H9 (cell line): ENCODE measurements at regions not wholly inside any gene's neighbourhood (a gene's known extent, or its start where the extent isn't known, plus 50 kb on each side); places are given as distances from the start of the nearest gene placed in this dataset.

Source experiments
- DNase-seq: peaks from one replicate; pipeline ENCODE4 v3.0.0-alpha.2; 2017
- H2AFZ ChIP-seq: one replicate; pipeline ENCODE4 v1.6.1; 2013; ENCODE audit warnings: mild to moderate bottlenecking, low read length, control low read depth, moderate library complexity
- H2AK5ac ChIP-seq: 2 replicates; pipeline ENCODE4 v1.6.1; 2013; ENCODE audit warnings: low read length, control low read depth, mixed read lengths; ENCODE audit not compliant: insufficient read length
- H2BK120ac ChIP-seq: one replicate; pipeline ENCODE4 v1.6.1; 2013; ENCODE audit warnings: low read depth, mild to moderate bottlenecking, low read length, control low read depth, inconsistent platforms; ENCODE audit not compliant: poor library complexity, severe bottlenecking
- H2BK12ac ChIP-seq: 2 replicates; pipeline ENCODE4 v1.6.1; 2013; ENCODE audit warnings: low read length, control low read depth, mixed read lengths, low read depth; ENCODE audit not compliant: insufficient read length
- H2BK15ac ChIP-seq: 2 replicates; pipeline ENCODE4 v1.6.1; 2013; ENCODE audit warnings: low read depth, low read length, control low read depth
- H2BK20ac ChIP-seq: one replicate; pipeline ENCODE4 v1.6.1; 2013; ENCODE audit warnings: low read depth, mild to moderate bottlenecking, low read length, control low read depth, inconsistent platforms; ENCODE audit not compliant: poor library complexity, severe bottlenecking
- H2BK5ac ChIP-seq: 2 replicates; pipeline ENCODE4 v1.6.1; 2013; ENCODE audit warnings: low read length, control low read depth, mixed read lengths; ENCODE audit not compliant: insufficient read length
- H3K14ac ChIP-seq: 2 replicates; pipeline ENCODE4 v1.6.1; 2013; ENCODE audit warnings: low read length, control low read depth; ENCODE audit not compliant: insufficient read depth
- H3K18ac ChIP-seq: 2 replicates; pipeline ENCODE4 v1.6.1; 2013; ENCODE audit warnings: low read depth, mild to moderate bottlenecking, mixed read lengths, low read length, control low read depth; ENCODE audit not compliant: insufficient read length
- H3K23ac ChIP-seq: 2 replicates; pipeline ENCODE4 v1.6.1; 2013; ENCODE audit warnings: low read length, control low read depth, mixed read lengths, low read depth; ENCODE audit not compliant: insufficient read length
- H3K23me2 ChIP-seq: 2 replicates; pipeline ENCODE4 v1.6.1; 2013; ENCODE audit warnings: low read depth, mild to moderate bottlenecking, mixed read lengths, low read length, control low read depth; ENCODE audit not compliant: insufficient read length, poor library complexity, severe bottlenecking
- H3K27ac ChIP-seq: 2 replicates; pipeline ENCODE4 v1.5.1; 2013; ENCODE audit warnings: low read length, control low read depth, mixed read lengths, low read depth; ENCODE audit not compliant: insufficient read length
- H3K27me3 ChIP-seq: 2 replicates; pipeline ENCODE4 v1.6.1; 2013; ENCODE audit warnings: low read length, control low read depth, inconsistent platforms; ENCODE audit not compliant: insufficient read depth
- H3K4ac ChIP-seq: 2 replicates; pipeline ENCODE4 v1.6.1; 2013; ENCODE audit warnings: low read depth, mild to moderate bottlenecking, control low read depth, inconsistent platforms, low read length, moderate library complexity
- H3K4me1 ChIP-seq: 2 replicates; pipeline ENCODE4 v1.6.1; 2013; ENCODE audit warnings: low read length, control low read depth, inconsistent platforms; ENCODE audit not compliant: insufficient read depth
- H3K4me2 ChIP-seq: 2 replicates; pipeline ENCODE4 v1.6.1; 2013; ENCODE audit warnings: low read length, control low read depth, mixed read lengths; ENCODE audit not compliant: insufficient read length, insufficient read depth
- H3K56ac ChIP-seq: 2 replicates; pipeline ENCODE4 v1.6.1; 2013; ENCODE audit warnings: low read depth, mild to moderate bottlenecking, mixed read lengths, low read length, control low read depth; ENCODE audit not compliant: insufficient read length
- H3K79me1 ChIP-seq: 2 replicates; pipeline ENCODE4 v1.6.1; 2013; ENCODE audit warnings: low read depth, mild to moderate bottlenecking, moderate library complexity, low read length, control low read depth, inconsistent platforms; ENCODE audit not compliant: insufficient read depth, poor library complexity, severe bottlenecking
- H3K79me2 ChIP-seq: 2 replicates; pipeline ENCODE4 v1.6.1; 2013; ENCODE audit warnings: low read length, control low read depth, inconsistent platforms; ENCODE audit not compliant: insufficient read depth
- H3K9ac ChIP-seq: 2 replicates; pipeline ENCODE4 v1.6.1; 2013; ENCODE audit warnings: low read length, control low read depth, mixed read lengths; ENCODE audit not compliant: insufficient read length; ENCODE audit errors: extremely low read depth
- H3K9me3 ChIP-seq: one replicate; pipeline ENCODE4 v1.6.1; 2013; ENCODE audit warnings: low read depth, low read length, inconsistent platforms; ENCODE audit not compliant: control insufficient read depth
- H3T11ph ChIP-seq: one replicate; pipeline ENCODE4 v1.6.1; 2013; ENCODE audit warnings: mild to moderate bottlenecking, low read length, control low read depth, inconsistent platforms
- H4K20me1 ChIP-seq: one replicate; pipeline ENCODE4 v1.6.1; 2013; ENCODE audit not compliant: control insufficient read depth, insufficient read length, insufficient read depth
- H4K5ac ChIP-seq: 2 replicates; pipeline ENCODE4 v1.6.1; 2013; ENCODE audit warnings: low read depth, mild to moderate bottlenecking, mixed read lengths, low read length, control low read depth; ENCODE audit not compliant: insufficient read length
- H4K8ac ChIP-seq: replicated peaks from 2 replicates; pipeline ENCODE4 v1.6.1; 2013; ENCODE audit warnings: low read length, control low read depth, mixed read lengths, low read depth; ENCODE audit not compliant: insufficient read length
- H4K91ac ChIP-seq: 2 replicates; pipeline ENCODE4 v1.6.1; 2013; ENCODE audit warnings: low read depth, mild to moderate bottlenecking, moderate library complexity, mixed read lengths, low read length, control low read depth; ENCODE audit not compliant: insufficient read length
- H3K27ac Mint-ChIP-seq, 3 experiments: 2 replicates in 2 of 3; 3 replicates in 1 of 3; pipeline ENCODE4 v1.8.0; 2020 to 2021; ENCODE audit warnings: mixed read lengths in 3 of 3, mild to moderate bottlenecking in 1 of 3, moderate library complexity in 1 of 3
- H3K27me3 Mint-ChIP-seq: 2 replicates; pipeline ENCODE4 v1.8.0; 2021; ENCODE audit warnings: low read depth, mild to moderate bottlenecking, moderate library complexity, mixed read lengths
- H3K36me3 Mint-ChIP-seq, 3 experiments: 2 replicates in 2 of 3; 3 replicates in 1 of 3; pipeline ENCODE4 v1.8.0; 2020 to 2021; ENCODE audit warnings: low read depth in 3 of 3, mixed read lengths in 3 of 3; ENCODE audit not compliant: insufficient read depth in 1 of 3
- H3K4me1 Mint-ChIP-seq, 2 experiments: 2 replicates each; pipeline ENCODE4 v1.8.0; 2020; ENCODE audit warnings: mixed read lengths in 2 of 2
- H3K4me3 Mint-ChIP-seq, 2 experiments: 2 replicates in 1 of 2; 3 replicates in 1 of 2; pipeline ENCODE4 v1.8.0; 2020 to 2021; ENCODE audit warnings: mild to moderate bottlenecking in 2 of 2, mixed read lengths in 2 of 2, moderate library complexity in 1 of 2
- H3K9me3 Mint-ChIP-seq, 2 experiments: 2 replicates in 1 of 2; 3 replicates in 1 of 2; pipeline ENCODE4 v1.8.0; 2020; ENCODE audit warnings: mild to moderate bottlenecking in 2 of 2, mixed read lengths in 2 of 2, moderate library complexity in 1 of 2
- CTCF ChIP-seq: fragments of 200-600 bp; sonication (generic); conservative IDR thresholded peaks from 3 replicates; pipeline ENCODE4 v1.8.0; 2021; ENCODE audit warnings: antibody characterized with exemption, mild to moderate bottlenecking
- WGBS: extraction: QIAGEN DNeasy Blood & Tissue Kit; methylation state at CpG from one replicate; pipeline ENCODE4 v1.1.7; 2013; ENCODE audit warnings: missing lambda C conversion rate, low lambda C conversion rate, mixed read lengths; ENCODE audit not compliant: insufficient read length; ENCODE audit errors: extremely low coverage; 5-methylcytosine and 5-hydroxymethylcytosine counted together

DNA sequence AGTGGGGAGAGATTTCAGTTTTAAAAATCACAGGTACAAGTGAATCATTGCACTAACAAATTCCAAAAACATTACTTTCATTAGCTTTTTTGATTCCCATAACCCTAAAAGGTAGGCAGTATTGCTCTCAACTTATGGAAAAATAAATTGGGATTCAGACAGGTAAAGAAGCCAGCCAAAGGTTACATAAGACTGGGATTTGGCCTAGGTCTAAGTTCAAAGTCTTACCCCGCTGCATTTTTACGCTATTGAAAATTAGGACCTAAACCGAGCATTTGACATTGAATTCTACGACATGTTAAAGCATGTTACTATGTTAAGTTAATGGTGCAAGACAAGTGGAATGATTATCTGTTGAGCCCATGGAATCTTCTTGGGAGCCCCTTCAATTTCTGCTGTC is 89.6 kb downstream of the ENC1 start:
- H3K79me1 ChIP-seq, result no peaks in the 10 kb centered on the region
- WGBS, result no CpG with 5 or more reads among the region's 4 CpGs
- H2BK5ac ChIP-seq, result no peak overlapping the region
- no peak overlapping the region for H4K91ac ChIP-seq
- no peak overlapping the region for H3K56ac ChIP-seq
- no peak overlapping the region for H3K4me2 ChIP-seq
- no peak overlapping the region for H3K9ac ChIP-seq
- Mint-ChIP-seq H3K27me3 (peaks cover 2% of the 10 kb centered on the region; the same call in 1 of the 2 replicates), H3K4me1 (peaks cover 12 to 14% of the 10 kb centered on the region in 2 experiments), H3K36me3 (no peaks in the 10 kb centered on the region), H3K27ac (no peak overlapping the region), H3K9me3 (0 out of 5 replicates have a peak, but pooled peaks cover 0 to 3% of the 10 kb centered on the region in 2 experiments), H3K4me3 (no peak overlapping the region)
- no peak overlapping the region for H2AFZ ChIP-seq
- no peak for DNase-seq
- no peaks in the 10 kb centered on the region for H3K27me3 ChIP-seq
- H2BK12ac ChIP-seq, result no peak overlapping the region
- H3T11ph ChIP-seq, result no peak overlapping the region
- H4K5ac ChIP-seq, result no peak overlapping the region
- no peak overlapping the region for H2BK15ac ChIP-seq
- H3K79me2 ChIP-seq, result no peaks in the 10 kb centered on the region
- no peak overlapping the region for H3K23ac ChIP-seq
- H3K27ac ChIP-seq, result no peak overlapping the region
- no peaks in the 10 kb centered on the region for H4K20me1 ChIP-seq
- no peaks in the 10 kb centered on the region for H3K9me3 ChIP-seq
- no peak for TF ChIP-seq CTCF
- no peak overlapping the region for H2AK5ac ChIP-seq
- no peak overlapping the region for H2BK120ac ChIP-seq
- no peaks in the 10 kb centered on the region for H3K23me2 ChIP-seq
- H3K18ac ChIP-seq, result no peak overlapping the region
- H3K4ac ChIP-seq, result no peak overlapping the region
- no peak overlapping the region for H4K8ac ChIP-seq
- H3K14ac ChIP-seq, result no peak overlapping the region
- H3K4me1 ChIP-seq, result peaks cover 1% of the 10 kb centered on the region; the same call in 1 of the 2 replicates
- H2BK20ac ChIP-seq, result no peak overlapping the region
